Skin of body (tissue), 1 donor: ENCODE measurements at regions not wholly inside any gene's neighbourhood (a gene's known extent, or its start where the extent isn't known, plus 50 kb on each side); places are given as distances from the start of the nearest gene placed in this dataset.
"Not testable (repeated sequence)": the region's sequence is repeated elsewhere in the genome, so short reads cannot be mapped to it uniquely, and the experiment has no call there.

Experiments used
- DNase-seq: peaks from one replicate; lab custom pipeline; 2025; lab: John Stamatoyannopoulos, UW

DNA sequence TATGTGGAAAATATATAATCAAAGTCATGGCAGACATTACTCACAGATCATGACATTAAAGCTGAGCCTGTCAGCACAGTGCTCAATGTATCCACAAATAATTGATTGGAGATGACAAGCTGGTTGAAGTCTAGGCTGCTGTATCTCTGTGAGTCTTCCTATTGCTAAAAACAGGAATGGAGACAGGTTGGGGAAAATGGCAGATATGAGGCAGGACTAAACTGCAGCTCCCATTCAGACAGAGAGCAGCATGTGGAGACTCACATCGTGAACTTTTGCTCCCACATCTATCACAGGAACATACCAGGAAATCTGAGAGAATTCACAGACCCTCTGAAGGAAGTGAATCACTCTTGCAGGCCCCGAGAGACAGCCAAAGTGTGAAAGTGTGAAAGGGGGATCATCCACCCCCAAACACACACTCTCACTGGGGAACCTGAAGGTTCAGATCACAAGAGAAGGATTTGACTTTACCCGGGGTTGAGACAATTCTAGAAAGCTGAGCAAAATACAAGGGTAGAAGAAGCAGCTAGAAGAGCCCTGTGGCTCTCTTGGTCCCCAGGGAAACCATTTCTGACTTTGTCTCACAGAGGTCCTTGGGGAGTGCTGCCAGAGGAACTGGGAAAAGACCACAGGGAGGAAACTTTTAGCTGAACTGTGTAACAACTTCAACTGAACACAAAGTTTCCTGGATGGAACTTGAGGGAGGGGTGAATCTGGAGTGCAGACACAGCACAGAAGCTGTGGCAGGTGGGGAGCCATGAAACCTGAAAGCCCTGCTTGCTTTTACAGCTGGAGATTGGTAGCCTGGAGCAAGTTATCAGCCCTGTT, 173.4 kb downstream of the S1PR1 start:
- DNase-seq: no peak

DNA sequence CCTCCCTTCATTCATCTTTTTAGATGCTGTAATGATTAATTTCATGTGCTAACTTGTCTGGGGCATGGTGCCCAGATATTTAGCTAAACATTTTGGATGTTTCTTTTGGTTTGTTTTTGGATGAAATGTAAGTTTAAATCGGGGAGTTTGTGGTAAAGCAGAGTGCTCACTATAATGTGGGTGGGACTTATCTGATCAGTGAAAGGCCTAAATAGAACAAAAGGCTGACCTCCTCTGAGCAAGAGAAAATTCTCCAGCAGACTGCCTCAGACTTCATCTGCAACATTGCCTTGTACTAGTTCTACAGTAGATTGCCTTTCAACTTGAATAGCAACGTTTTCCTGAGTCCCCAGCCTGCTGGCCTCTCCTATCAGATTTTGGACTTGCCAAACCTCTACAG, 183.6 kb downstream of the S1PR1 start:
- no peak for DNase-seq

DNA sequence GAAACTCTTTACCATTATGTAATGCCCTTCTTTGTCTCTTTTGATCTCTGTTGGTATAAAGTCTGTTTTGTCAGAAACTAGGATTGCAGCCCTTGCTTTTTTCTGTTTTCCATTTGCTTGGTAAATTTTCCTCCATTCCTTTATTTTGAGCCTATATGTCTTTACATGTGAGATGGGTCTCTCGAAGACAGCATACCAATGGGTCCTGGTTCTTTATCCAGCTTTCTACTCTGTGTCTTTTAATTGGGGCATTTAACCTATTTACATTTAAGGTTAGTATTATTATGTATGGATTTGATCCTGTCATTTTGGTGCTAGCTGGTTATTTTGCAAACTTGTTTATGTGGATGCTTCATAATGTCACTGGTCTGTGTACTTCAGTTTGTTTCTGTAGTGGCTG, 191.3 kb downstream of the S1PR1 start:
- DNase-seq: not testable (repeated sequence)

DNA sequence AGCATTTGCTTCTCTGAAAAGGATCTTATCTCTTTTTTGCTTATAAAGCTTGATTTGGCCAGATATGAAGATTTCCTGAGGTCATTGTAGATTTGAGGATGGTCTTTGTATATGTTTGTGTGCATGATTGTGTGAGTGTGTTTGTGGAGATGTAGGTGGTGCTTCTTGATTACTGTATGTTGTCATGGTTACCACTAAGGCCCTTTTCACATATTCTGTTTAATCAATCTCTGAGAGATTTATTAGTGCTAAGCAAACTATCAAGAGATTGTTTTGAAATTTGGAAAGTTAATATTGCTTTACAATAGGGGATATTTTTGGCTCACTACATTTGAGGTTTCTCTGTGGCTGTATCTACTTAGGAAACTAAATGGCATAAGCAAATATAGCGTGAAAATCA, 191.7 kb downstream of the S1PR1 start:
- no peak for DNase-seq

DNA sequence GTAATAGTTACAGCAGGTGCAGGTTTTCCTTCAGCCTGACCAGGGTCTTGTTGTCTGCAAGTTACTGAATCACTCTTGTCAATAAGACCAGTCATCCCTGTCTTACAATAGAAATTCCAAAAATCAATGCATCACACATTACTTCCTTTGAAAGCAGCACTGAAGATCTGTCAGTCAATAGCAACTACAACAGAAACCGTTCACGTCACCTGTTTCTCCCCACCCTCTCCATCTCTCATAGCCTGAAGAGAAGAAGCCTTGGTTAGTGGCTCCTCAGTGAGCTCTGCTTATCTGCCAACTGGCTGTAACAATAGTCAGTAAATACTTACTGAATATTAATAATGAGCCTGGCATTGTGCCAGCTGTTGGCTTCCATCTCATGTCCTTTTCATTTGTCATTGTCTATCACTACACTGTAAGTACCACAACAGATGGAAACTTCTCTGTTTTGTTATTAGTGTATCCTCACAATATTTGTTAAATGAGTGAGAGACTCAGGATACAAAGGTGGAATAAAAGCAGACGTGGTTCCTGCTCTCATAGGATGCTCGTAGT, 195.2 kb downstream of the S1PR1 start:
- no peak for DNase-seq

DNA sequence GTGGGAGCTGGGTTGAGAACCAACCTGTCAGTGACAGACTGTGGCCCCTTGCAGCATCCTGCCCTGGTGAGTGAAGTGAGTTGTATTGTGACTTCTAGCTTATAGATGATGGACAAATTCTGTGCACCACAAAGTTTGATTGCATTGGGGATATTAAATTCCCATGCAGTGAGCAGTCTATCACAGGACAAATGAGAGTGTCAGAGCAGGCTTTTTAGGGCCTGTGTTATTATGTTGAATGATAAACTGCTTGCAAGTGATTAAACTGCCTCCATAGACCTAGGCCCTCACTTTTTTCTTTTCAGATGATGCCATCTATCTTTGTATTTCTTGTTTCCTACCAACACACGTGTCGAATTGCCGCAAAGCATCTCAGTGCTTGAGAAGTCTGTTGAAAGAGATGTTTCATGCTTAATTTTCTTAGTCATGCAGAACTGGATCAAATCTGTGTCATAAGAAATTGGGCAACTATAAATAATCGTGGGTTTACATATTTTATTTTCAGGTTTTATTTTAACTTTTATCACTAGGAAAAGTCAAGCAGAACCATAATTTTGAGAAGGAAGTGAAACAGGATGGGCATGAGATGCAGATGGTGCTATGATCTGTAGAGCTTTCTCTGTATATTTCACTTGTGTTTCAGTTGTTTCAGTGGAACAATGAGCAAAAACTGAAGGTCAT, 199.2 kb downstream of the S1PR1 start:
- no peak for DNase-seq

DNA sequence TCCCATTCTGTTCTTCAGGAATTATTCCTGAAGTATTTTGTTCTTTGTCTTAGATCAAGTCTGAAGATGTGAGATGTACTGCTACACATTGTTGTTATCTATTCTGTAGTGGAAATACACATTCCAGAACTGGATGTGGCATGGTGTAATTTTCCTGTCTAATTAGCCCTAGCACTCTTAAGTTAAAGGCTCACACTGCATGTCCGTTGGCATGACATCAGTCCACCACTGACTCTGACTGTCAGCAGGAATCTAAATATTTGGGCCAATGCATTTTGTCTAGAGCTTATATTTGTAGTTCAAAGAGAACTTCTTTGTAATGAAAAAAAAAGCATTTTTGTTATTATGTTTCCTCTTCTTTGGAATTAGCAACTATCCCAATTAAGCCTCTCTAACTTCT, 201.0 kb downstream of the S1PR1 start:
- DNase-seq: no peak

DNA sequence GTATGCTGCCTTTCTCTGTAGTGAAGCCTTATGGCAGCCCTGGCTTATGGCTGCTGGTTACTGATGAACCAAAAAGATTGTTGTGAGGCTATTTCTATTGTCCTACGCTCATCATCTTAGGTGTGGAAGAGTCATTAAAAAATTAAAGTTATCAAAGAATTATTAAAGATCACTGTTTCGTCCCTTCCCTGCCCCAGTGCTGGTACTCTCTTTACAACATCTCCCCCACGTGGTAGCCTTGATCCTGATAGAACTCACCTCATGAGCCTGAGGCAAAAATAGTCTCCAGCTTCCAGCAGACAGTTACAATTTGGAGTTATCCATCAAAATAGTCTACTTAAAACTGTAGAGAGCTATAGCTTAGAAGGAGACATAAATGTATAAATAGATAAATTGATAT, 201.5 kb downstream of the S1PR1 start:
- no peak for DNase-seq

DNA sequence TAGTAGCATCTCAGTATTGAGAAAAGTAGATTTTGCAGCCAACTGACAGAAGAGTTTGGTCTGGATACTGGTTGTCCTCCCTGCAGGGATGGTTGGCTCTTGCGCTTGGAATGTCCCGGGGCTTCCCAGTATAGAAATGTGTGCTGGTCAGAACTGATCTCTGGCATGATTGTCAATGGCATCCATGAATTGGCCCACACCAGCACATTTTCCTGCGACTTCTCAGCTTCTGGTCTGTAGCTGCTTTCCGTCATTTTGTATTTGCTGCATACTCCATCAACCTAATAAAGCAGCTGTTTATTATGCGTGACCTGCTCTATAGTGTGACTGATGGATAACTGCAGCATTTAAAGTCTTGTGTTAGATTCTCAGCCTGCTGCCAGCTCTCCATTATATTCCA, 203.7 kb downstream of the S1PR1 start:
- DNase-seq: no peak

DNA sequence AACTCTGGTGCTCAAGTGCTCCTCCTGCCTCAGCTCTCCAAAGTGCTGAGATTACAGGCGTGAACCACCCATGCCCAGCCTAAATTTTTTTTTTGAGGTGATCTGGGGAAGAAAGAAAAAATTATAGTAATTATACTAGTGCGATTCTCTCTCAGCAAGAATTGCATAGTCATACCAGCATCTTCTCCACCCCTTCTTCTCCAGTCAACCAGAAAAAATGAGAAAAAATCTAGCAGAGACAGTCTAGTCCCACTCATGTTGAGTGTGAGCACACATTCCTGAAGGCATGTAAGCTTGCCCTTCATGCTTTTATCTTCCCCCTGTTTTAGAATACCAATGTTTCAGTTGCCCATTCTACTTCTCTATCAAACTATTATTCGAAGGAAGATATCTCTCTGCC, 207.6 kb downstream of the S1PR1 start:
- no peak for DNase-seq

DNA sequence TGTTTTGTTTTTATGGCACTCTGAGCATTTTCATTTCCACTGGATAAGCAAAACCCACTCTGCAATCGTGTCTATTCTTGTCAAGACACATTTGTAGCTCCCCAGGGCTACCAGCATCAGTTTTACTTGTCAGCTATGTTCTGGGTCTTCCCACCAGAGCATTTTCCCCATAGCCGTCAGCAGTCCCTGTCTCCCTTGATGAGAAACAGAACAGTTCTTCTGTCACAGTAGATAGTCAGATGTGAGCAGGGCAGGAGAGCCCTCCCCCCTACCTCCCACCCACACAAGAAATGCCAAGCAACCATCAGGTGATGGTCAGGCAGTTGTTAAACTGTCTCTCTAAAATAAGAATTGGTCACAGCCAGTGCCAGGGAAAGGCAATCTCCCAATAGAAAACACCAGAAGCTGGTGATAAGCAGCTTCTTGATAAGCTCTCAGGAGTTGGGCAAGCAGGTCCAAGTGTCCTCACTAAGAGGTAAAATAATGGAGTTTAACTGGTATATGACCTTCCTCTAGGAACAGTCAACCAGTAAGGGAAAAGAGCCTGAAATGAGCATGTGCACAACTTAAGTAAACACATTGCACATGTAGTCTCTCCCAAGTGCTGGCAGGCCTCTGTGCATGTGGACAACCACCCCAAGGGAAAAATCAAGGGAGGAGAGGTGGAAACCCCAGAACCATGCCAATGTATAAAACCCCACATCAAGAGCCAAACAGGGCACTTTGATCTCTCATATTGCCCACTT, 208.2 kb downstream of the S1PR1 start:
- DNase-seq: no peak

DNA sequence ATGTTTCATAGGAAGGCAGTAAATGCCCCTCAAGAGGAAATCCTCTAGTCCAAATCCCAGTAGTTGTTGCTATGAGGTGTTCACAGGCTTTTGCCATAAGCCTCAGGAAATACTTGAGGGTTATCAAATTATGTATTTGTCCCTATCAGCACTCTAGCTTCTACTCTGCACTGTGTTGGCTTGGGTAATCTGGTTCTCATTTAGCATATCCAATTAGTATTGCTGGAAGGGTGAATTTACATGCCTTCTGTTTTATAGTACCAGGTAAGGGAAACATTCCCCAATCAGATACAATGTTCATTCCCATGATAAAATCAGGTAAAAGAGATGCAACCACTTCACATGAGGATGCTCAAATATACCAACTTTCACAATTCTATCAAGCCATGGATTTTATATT, 211.2 kb downstream of the S1PR1 start:
- no peak for DNase-seq

DNA sequence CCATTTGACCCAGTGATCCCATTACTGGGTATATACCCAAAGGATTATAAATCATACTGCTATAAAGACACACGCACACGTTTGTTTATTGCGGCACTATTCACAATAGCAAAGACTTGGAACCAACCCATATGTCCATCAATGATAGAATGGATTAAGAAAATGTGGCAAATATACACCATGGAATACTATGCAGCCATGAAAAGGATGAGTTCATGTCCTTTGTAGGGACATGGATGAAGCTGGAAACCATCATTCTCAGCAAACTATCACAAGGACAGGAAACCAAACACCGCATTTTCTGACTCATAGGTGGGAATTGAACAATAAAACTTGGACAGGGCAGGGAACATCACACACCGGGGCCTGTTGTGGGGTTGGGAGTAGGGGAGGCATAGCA, 213.9 kb downstream of the S1PR1 start:
- not testable (repeated sequence) for DNase-seq

DNA sequence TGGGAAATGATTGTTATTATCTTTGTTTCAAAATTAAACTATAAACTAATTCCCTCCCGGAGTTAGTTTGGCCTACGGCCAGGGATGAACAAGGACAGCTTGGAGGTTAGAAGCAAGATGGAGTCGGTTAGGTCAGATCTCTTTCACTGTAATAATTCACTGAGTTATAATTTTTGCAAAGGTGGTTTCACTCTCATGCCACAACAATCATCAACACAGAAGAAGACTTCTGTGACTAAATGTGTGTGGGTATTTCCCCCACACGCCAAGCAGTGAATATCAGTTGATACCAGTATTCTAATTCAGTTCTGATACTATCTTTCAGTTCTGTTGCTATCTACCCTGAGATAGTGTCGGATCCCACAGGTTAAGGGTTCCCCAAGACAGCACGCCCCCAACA, 215.1 kb downstream of the S1PR1 start:
- DNase-seq: no peak

DNA sequence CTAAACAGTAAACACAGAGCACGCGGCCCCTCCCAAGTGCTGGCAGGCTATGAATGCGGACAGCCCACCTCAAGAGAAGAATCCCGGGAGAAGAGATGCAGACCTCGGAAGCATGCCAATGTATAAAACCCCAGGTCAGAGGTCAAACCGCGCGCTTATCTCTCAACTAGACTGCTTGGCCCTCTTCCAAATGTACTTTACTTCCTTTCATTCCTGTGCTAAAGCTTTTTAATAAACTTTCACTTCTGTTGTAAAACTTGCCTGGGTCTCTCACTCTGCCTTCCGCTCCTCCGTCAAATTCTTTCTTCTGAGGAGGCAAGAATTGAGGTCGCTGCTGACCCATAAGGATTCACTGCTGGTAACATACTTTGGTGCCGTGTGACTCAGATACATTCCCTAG, 216.0 kb downstream of the S1PR1 start:
- no peak for DNase-seq

DNA sequence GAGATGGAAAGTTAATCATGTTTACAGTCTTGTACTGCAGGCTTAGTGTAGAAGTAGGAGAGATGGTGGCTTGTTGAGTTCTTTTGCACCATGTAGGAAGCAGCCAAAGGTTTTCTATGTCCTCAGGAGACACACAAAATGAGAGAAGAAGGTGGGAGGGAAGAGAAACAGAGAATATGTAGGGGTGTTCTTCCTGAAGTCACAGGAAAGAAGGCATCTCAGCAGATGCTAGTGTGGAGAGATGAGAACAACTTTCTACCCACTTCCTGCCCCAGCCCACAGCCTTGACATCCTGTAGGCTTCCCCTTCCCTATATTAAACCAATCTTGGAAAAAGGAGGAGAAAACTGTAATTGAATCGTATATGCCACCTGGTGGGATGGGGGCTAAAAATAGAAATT, 217.0 kb downstream of the S1PR1 start:
- DNase-seq: no peak

DNA sequence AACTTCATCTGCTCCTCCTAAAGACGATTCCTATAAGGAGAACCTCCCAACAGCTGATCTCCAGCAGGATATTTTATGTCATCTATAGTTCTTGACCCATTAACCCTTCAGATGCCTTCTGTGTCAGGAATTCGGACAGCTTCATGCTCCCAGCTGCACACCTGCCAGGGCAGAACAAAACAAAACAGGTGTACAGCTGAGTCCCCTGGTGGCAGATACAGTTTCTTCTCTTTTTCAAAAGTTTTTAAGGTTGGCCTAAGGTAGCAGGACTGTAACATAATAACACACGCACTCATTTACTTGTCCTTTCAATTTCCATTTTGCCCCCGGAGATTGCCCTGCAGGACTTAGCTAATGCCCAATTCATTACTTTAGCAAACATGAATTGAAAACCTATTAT, 218.3 kb downstream of the S1PR1 start:
- no peak for DNase-seq

DNA sequence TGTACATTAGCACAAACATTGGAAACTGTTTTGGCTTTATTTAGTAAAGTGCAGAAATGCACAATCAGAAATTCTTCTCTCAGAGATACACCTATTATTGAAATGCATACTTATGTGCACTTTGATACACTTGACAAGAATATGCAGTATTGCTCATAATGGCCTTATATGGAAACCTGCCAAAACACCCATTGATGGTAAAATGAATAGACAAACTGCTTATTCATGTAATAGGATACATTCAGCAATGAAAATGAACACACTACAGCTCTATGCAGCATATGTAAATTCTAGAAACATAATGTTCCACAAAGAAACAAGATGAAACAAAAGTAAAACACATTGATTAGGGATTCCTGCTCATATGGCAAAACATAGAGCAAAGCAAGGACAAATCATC, 223.9 kb downstream of the S1PR1 start:
- no peak for DNase-seq

DNA sequence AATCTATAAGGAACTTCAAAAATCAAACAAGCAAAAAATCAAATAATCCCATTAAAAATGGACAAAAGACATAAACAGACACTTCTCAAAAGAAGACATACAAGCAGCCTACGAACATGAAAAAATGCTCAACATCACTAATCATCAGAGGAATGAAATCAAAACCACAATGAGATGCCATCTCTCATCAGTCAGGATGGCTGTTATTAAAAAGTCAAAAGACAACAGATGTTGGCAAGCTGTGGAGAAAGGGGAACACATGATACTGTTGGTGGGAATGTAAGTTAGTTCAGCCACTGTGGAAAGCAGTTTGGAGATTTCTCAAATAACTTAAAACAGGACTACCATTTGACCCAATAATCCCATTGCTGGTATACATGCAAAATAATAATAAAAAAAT, 226.4 kb downstream of the S1PR1 start:
- no peak for DNase-seq

DNA sequence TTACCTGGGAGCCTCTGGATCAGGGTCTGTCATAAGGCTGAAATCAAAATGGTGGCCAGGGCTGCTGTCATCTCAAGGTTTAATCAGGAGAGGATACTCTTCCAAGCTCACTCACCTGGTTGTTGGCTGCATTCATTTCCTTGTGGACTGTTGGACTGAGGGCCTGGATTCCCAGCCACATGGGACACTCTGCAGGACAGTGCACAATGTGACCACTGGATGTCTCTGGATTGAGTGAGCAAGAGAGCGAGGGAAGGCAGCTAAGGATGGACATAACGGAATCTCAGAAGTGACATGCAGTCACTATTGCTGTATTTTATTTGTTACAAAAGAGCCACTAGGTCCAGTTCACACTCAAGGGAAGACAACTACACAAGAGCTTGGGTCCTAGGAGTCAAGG, 229.1 kb downstream of the S1PR1 start:
- no peak for DNase-seq

DNA sequence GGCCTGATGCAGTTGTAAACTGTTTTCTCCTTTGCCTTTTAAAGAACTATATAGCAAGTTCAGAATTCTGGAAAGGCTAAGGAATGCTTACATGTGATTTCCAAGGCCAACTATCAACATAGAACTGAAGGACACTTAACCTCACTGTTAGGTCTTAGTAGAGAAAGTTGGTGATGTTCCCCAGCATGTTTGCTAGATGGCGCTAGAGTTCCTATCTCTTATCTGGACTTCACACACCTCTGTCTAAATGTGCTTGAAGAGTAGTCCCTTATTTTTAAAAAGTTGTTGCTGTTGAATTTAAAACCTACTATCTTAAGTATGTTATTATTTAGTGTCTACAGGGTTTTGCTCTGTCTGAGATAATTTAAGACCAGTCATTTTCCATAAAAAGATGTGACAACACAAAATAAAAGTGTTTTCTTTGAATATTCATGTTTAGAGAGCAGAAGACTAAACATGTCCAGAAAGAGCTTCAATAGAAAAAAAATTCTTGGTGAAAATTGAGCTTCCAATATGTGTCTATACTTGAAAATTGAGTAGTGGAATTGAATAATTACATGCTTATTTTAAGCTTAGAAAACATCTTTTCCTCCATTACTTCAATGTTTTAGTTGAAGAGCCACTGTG, 237.3 kb downstream of the S1PR1 start:
- DNase-seq: no peak

DNA sequence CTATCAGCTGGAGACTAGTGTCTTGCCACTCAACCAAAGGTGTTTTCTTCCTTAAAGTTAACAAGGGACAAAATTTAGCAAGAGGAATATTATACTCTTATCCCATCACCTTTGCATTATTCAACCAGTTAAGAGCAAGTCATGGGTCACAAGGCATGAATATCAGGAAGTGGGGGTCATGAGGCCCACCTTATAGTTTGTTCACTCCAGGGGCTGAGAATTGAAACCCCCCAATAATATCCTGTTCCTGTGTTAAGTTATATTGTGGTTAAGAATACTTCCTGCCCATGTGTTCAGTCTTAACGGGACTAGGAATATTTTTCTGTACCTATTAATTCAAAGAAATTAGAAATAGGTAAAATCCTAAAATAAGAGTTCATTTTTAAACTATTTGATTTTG, 239.7 kb downstream of the S1PR1 start:
- no peak for DNase-seq
